K562 (cell line): ENCODE measurements at regions not wholly inside any gene's neighbourhood (a gene's known extent, or its start where the extent isn't known, plus 50 kb on each side); places are given as distances from the start of the nearest gene placed in this dataset.
"Not testable (repeated sequence)": the region's sequence is repeated elsewhere in the genome, so short reads cannot be mapped to it uniquely, and the experiment has no call there.

Experiments used
- CTCF ChIP-seq, 3 experiments: IDR thresholded peaks in 2 of 3; conservative IDR thresholded peaks in 1 of 3; 2 replicates each; pipeline ENCODE4 v1.5.1; 2011 to 2012; ENCODE audit warnings: low read length in 3 of 3, mild to moderate bottlenecking in 3 of 3, control low read depth in 2 of 3, improper control_type of control experiment in 1 of 3, inconsistent platforms in 1 of 3, low read depth in 1 of 3, mixed read lengths in 1 of 3, moderate library complexity in 1 of 3; ENCODE audit not compliant: insufficient read depth in 2 of 3
- GABPA ChIP-seq: fragments of 200-800 bp; sonication (Bioruptor generic); conservative IDR thresholded peaks from 2 replicates; pipeline ENCODE4 v1.6.1; 2016; ENCODE audit warnings: low read depth, missing genetic modification characterization, missing compliant biosample characterization
- HOMEZ ChIP-seq: fragments of 250-450 bp; sonication (Bioruptor Pico); IDR thresholded peaks from 2 replicates; pipeline ENCODE4 v1.4.0; 2020; ENCODE audit warnings: mild to moderate bottlenecking, moderate library complexity
- STAG1 ChIP-seq: sonication (generic); formaldehyde crosslinking; IDR thresholded peaks from 2 replicates; pipeline ENCODE4 v1.5.0; 2020; ENCODE audit warnings: missing genetic modification reagents, borderline replicate concordance
- ZBTB1 ChIP-seq: sonication (generic); formaldehyde crosslinking; IDR thresholded peaks from 2 replicates; pipeline ENCODE4 v1.8.1; 2023; ENCODE audit warnings: missing genetic modification reagents, low read depth, mild to moderate bottlenecking, borderline replicate concordance
- ZNF174 ChIP-seq: fragments of 250-450 bp; sonication (Bioruptor Pico); IDR thresholded peaks from 2 replicates; pipeline ENCODE4 v1.4.0; 2020; ENCODE audit warnings: mild to moderate bottlenecking
- ZNF253 ChIP-seq: fragments of 250-450 bp; sonication (Bioruptor Pico); conservative IDR thresholded peaks from 2 replicates; pipeline ENCODE4 v1.6.1; 2021; ENCODE audit warnings: mild to moderate bottlenecking
- ZNF3 ChIP-seq: fragments of 250-450 bp; sonication (Bioruptor Pico); IDR thresholded peaks from 2 replicates; pipeline ENCODE4 v1.5.0; 2021; ENCODE audit warnings: mild to moderate bottlenecking, moderate library complexity
- TF ChIP-seq, protein P1 (sequence below), 3 experiments: fragments of 200-800 bp in 1 of 3; fragments of 250-450 bp in 1 of 3; fragments of 450-650 bp in 1 of 3; sonication (Bioruptor Pico) in 1 of 3; sonication (Bioruptor generic) in 1 of 3; formaldehyde crosslinking in 1 of 3; IDR thresholded peaks; 2 replicates each; pipeline versions ENCODE4 v1.6.1 to v1.8.0; 2016 to 2022; ENCODE audit warnings: mild to moderate bottlenecking in 2 of 3, missing genetic modification characterization in 2 of 3, missing compliant biosample characterization in 1 of 3, moderate library complexity in 1 of 3
- TF ChIP-seq, protein P2 (sequence below): sonication (generic); formaldehyde crosslinking; IDR thresholded peaks from 2 replicates; pipeline ENCODE4 v1.8.0; 2022; ENCODE audit warnings: mild to moderate bottlenecking, missing genetic modification reagents

DNA sequence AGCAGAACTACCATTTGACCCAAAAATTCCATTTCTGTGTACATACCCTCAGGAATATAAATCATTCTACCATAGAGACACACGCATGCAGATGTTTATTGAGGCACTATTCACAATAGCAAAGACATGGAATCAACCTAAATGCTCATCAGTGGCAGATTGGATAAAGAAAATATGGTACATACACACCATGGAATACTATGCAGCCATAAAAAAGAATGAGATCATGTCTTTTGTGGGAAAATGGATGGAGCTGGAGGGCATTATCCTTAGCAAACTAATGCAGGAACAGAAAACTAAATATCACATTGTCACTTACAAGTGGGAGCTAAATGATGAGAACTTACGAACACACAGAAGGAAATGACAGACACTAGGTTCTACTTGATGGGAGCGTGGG lies 112.3 kb downstream of the CAAP1 start:
- TF ChIP-seq, protein P1, sequence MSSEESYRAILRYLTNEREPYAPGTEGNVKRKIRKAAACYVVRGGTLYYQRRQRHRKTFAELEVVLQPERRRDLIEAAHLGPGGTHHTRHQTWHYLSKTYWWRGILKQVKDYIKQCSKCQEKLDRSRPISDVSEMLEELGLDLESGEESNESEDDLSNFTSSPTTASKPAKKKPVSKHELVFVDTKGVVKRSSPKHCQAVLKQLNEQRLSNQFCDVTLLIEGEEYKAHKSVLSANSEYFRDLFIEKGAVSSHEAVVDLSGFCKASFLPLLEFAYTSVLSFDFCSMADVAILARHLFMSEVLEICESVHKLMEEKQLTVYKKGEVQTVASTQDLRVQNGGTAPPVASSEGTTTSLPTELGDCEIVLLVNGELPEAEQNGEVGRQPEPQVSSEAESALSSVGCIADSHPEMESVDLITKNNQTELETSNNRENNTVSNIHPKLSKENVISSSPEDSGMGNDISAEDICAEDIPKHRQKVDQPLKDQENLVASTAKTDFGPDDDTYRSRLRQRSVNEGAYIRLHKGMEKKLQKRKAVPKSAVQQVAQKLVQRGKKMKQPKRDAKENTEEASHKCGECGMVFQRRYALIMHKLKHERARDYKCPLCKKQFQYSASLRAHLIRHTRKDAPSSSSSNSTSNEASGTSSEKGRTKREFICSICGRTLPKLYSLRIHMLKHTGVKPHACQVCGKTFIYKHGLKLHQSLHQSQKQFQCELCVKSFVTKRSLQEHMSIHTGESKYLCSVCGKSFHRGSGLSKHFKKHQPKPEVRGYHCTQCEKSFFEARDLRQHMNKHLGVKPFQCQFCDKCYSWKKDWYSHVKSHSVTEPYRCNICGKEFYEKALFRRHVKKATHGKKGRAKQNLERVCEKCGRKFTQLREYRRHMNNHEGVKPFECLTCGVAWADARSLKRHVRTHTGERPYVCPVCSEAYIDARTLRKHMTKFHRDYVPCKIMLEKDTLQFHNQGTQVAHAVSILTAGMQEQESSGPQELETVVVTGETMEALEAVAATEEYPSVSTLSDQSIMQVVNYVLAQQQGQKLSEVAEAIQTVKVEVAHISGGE (CRISPR knock-in tag; IDR thresholded peaks at IDR 0.05), result not testable (repeated sequence)
- not testable (repeated sequence) for TF ChIP-seq ZNF3 (CRISPR knock-in tag); HOMEZ (CRISPR knock-in tag); CTCF (IDR thresholded peaks at IDR 0.05 in 2 of 3, conservative IDR thresholded peaks at IDR 0.05 in 1 of 3; ENCODE audit: insufficient read depth in 2 of 3, low read depth in 1 of 3, low read length in 3 of 3); STAG1; ZNF174 (CRISPR knock-in tag); ZNF253 (CRISPR knock-in tag); ZBTB1 (CRISPR knock-in tag); GABPA
- TF ChIP-seq, protein P2, sequence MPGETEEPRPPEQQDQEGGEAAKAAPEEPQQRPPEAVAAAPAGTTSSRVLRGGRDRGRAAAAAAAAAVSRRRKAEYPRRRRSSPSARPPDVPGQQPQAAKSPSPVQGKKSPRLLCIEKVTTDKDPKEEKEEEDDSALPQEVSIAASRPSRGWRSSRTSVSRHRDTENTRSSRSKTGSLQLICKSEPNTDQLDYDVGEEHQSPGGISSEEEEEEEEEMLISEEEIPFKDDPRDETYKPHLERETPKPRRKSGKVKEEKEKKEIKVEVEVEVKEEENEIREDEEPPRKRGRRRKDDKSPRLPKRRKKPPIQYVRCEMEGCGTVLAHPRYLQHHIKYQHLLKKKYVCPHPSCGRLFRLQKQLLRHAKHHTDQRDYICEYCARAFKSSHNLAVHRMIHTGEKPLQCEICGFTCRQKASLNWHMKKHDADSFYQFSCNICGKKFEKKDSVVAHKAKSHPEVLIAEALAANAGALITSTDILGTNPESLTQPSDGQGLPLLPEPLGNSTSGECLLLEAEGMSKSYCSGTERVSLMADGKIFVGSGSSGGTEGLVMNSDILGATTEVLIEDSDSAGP (CRISPR knock-in tag), result not testable (repeated sequence)
